Calu3 (cell line): ENCODE measurements at regions not wholly inside any gene's neighbourhood (a gene's known extent, or its start where the extent isn't known, plus 50 kb on each side); places are given as distances from the start of the nearest gene placed in this dataset.

ENCODE experiments used
- BruUV-seq: library from RNA; stranded (reverse); fragments of 400-500 nt; replicated peaks from 2 replicates; lab custom pipeline; 2021; lab: Mats Ljungman, UMichigan
- CTCF ChIA-PET: fragments of 300-600 bp; sonication (Branson Sonifier 250); formaldehyde crosslinking; loops from one replicate; lab custom pipeline; 2022; ENCODE audit warnings: antibody characterized with exemption; lab: Charles Lee
- DNase-seq: peaks from one replicate; pipeline ENCODE4 v3.0.0; 2022
- H3K27ac Mint-ChIP-seq: one replicate; pipeline ENCODE4 v1.8.0; 2022; ENCODE audit warnings: mixed read lengths; ENCODE audit not compliant: unreplicated experiment
- H3K27me3 Mint-ChIP-seq: one replicate; pipeline ENCODE4 v1.8.0; 2022; ENCODE audit warnings: mixed read lengths; ENCODE audit not compliant: unreplicated experiment
- H3K36me3 Mint-ChIP-seq: one replicate; pipeline ENCODE4 v1.8.0; 2022; ENCODE audit warnings: mild to moderate bottlenecking, moderate library complexity, mixed read lengths; ENCODE audit not compliant: insufficient read depth, unreplicated experiment
- H3K4me1 Mint-ChIP-seq: one replicate; pipeline ENCODE4 v1.8.0; 2022; ENCODE audit warnings: mild to moderate bottlenecking, low read depth, mixed read lengths; ENCODE audit not compliant: unreplicated experiment
- H3K4me3 Mint-ChIP-seq: one replicate; pipeline ENCODE4 v1.8.0; 2022; ENCODE audit warnings: mild to moderate bottlenecking, low read depth, moderate library complexity, mixed read lengths; ENCODE audit not compliant: unreplicated experiment
- H3K9me3 Mint-ChIP-seq: one replicate; pipeline ENCODE4 v1.8.0; 2022; ENCODE audit warnings: low read depth, mixed read lengths; ENCODE audit not compliant: unreplicated experiment
- CTCF ChIP-seq: fragments of 200-600 bp; IDR thresholded peaks from one replicate; pipeline ENCODE4 v1.8.0; 2022; ENCODE audit warnings: antibody characterized with exemption; ENCODE audit not compliant: unreplicated experiment
- intact Hi-C: fragments of 100-400 bp; cut with micrococcal nuclease; formaldehyde crosslinking; loops from one replicate; pipeline ENCODE4 v1.10.0; 2022; ENCODE audit not compliant: unreplicated experiment

DNA sequence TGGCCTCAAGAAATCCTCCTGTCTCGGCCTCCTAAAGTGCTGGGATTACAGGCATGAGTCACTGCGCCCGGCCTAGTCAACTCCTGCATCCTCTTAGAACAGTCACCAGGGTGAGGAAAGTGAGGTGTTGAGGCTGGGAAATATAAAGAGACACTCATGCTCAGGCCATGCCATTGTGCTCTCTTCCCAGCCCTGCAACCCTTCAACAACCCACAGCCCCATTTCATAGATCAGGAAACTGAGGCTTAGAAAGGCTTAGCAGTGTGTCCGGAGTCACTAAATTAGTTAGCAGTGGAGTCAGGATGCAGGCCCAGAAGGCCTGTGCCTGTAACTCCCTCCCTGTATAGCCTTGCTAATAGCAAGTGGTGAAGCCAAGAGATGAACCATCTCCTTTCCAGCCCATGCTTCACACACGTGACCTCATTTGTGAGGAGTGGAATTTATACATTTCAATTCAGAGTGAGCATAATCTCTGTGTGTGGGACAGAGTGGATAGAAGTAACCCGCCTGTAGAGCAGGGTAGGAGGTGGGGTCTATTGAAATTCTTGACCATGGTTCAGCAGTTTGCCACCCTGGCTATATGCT lies 51.7 kb upstream of the USP3 start:
- no peak for TF ChIP-seq CTCF
- no peaks in the 10 kb centered on the region for H3K36me3 Mint-ChIP-seq
- H3K27me3 Mint-ChIP-seq, result no peaks in the 10 kb centered on the region
- no TSS peak for BruUV-seq
- DNase-seq, result no peak
- H3K9me3 Mint-ChIP-seq, result no peaks in the 10 kb centered on the region
- CTCF ChIA-PET, result no interaction called here
- no peak overlapping the region for H3K27ac Mint-ChIP-seq
- H3K4me1 Mint-ChIP-seq, result peaks cover 16% of the 10 kb centered on the region
- H3K4me3 Mint-ChIP-seq, result no peak overlapping the region
- intact Hi-C loops, result no loop called here

- H3K36me3 Mint-ChIP-seq, result no peaks in the 10 kb centered on the region
- intact Hi-C loops, result no loop called here
- TF ChIP-seq CTCF, result no peak
- no peak for DNase-seq
- no peak overlapping the region for H3K27ac Mint-ChIP-seq
- peaks cover 16% of the 10 kb centered on the region for H3K4me1 Mint-ChIP-seq
- no peaks in the 10 kb centered on the region for H3K27me3 Mint-ChIP-seq
- H3K4me3 Mint-ChIP-seq, result no peak overlapping the region
- peaks cover 3% of the 10 kb centered on the region for H3K9me3 Mint-ChIP-seq
- CTCF ChIA-PET, result no interaction called here
- BruUV-seq, result no TSS peak
These were observed 51.0 kb upstream of the USP3 start for GRCh38 chr15:63453186-63453905.

- no TSS peak for BruUV-seq
- no peak overlapping the region for H3K4me3 Mint-ChIP-seq
- H3K9me3 Mint-ChIP-seq, result peaks cover 3% of the 10 kb centered on the region
- TF ChIP-seq CTCF, result no peak
- CTCF ChIA-PET, result no interaction called here
- H3K4me1 Mint-ChIP-seq, result peaks cover 13% of the 10 kb centered on the region
- no peaks in the 10 kb centered on the region for H3K36me3 Mint-ChIP-seq
- DNase-seq, result no peak
- H3K27me3 Mint-ChIP-seq, result no peaks in the 10 kb centered on the region
- H3K27ac Mint-ChIP-seq, result no peak overlapping the region
- intact Hi-C loops, result no loop called here
These were observed 49.7 kb upstream of the USP3 start for GRCh38 chr15:63454503-63455211.
